SK-N-DZ (cell line): ENCODE measurements at regions not wholly inside any gene's neighbourhood (a gene's known extent, or its start where the extent isn't known, plus 50 kb on each side); places are given as distances from the start of the nearest gene placed in this dataset.
A peak's percentile ranks its signal among the peaks of the same experiment; 100 is the strongest.
"Not testable (repeated sequence)": the region's sequence is repeated elsewhere in the genome, so short reads cannot be mapped to it uniquely, and the experiment has no call there.

ENCODE experiments used
- DNase-seq: peaks from one replicate; pipeline ENCODE4 v3.0.0-alpha.2; 2015; ENCODE audit warnings: low spot score

- not testable (repeated sequence) for DNase-seq
Measured at GRCh38 chr5:57713535-57713934, 230.9 kb upstream of the ACTBL2 start.

- DNase-seq, result peak; percentile 85
Measured at GRCh38 chr5:57711946-57712345, 229.3 kb upstream of the ACTBL2 start.

DNA sequence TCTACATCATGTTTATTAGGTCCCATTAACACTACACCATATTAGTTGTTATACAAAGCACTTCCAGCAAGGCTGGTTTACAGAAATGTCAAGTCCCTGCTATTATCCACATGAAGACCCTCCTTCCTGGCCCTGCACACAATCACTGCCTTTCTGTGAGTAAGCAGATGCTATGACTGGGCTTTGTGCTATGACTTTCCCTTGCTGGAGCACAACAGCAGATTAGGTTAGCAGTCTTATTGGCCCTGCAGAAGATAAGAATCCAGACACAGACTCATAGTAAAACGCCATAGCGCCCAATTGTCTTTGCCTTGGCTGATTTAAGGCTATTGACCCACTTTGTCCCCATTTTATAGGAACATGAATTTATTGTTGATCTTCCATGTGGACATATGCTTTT is 228.9 kb upstream of the ACTBL2 start:
- peak; percentile 94 for DNase-seq

DNA sequence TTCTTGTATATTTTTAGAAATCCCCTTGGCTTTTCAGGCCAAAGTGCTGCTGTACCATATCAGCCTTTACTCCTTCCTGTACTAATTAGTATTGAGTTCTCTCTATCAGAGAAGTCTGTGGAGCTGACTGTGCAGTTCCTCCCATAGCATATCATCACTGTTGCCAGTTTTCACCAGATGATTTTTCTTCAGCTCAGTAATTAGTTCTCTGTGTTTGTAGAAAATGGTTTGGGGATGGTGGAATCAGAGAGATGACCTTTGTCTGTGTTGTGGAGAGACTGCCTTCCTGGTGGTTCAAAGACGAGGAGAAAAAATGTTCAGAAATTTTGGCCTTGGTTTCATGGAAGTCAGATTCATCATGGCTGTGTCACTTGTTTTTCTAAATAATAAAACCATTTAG is 227.5 kb upstream of the ACTBL2 start:
- no peak for DNase-seq

- no peak for DNase-seq
Measured at GRCh38 chr5:57705769-57706168, 223.2 kb upstream of the ACTBL2 start.

GRCh38 chr5:57703721-57704120 is 221.1 kb upstream of the ACTBL2 start:
- DNase-seq, result no peak

DNA sequence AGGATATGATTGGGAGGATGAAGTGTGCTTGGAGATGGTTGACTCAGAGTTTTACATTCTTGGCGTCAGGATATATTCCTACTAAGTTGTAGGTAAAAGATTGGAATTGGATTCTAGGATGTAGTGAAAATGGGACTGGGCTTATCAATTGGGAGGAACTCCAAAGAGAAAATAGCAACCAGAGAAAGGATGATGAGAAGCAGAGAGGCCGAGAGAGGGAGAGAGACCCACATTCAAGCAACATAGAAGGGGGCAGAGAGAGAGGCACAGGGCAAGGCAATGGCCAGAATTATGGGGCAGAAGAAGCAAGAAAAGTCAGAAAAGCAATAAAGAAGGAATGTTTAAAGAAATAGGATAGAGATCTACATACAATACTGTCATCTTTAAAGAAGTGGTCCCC is 217.9 kb upstream of the ACTBL2 start:
- DNase-seq, result no peak

DNA sequence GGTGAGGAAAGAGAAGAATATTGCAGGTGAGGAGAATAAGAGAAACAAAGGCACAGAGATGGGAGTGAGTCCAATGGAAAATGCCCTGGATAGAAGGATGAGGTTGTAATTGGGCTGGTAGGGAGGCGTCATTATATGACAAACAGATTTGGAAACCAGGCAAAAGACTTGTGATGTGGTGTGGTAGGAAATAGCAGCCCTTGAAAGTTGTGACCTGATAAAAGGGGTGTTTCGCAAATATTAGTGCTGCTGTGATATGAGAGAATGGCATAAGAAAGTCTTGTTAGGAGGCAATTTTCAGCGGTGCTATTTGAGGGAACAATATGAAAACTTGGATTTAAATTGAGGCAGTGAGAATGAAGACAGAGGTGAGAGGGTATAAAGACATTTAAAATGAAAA is 217.5 kb upstream of the ACTBL2 start:
- DNase-seq, result no peak

DNA sequence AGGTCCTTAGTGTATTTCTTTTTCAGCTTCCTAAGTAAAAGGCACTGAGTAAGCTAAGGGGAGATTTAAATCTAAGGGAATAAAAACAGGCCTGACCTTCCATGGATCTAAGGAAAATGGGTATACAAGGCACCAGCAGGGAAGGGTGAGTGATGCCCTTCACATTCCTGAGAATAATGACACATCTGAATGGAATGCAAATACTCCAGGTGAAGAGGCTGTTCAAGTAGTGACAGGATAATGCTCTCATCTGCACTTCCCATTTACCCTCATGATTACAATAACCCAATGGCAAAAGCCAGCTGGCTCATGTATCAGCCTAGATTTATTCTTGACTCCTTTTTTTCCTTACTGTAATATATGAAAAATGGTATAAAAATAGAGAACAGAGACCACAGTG is 216.2 kb upstream of the ACTBL2 start:
- no peak for DNase-seq

DNA sequence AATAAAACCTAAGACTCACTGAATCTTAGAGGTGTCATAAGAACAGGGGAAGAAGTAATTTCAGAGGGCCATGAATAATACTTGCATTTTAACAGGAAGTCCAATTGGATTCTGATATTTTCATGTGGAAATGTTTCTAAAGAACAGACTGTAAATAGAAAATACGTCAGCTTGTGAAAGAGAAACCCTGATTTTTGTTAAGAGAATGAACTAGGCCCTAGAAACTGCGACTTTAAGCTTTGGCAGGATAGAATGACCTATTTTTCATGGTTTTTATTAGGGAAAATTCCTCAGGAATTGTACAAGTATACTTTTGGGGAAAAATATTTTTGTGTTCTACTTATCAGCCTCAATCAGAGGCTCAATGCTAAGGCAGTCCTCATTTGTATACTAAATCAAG is 215.5 kb upstream of the ACTBL2 start:
- DNase-seq, result no peak

- DNase-seq, result no peak
Measured at GRCh38 chr5:57696825-57697570, 214.4 kb upstream of the ACTBL2 start.

- no peak for DNase-seq
Measured at GRCh38 chr5:57696389-57696769, 213.8 kb upstream of the ACTBL2 start.

DNA sequence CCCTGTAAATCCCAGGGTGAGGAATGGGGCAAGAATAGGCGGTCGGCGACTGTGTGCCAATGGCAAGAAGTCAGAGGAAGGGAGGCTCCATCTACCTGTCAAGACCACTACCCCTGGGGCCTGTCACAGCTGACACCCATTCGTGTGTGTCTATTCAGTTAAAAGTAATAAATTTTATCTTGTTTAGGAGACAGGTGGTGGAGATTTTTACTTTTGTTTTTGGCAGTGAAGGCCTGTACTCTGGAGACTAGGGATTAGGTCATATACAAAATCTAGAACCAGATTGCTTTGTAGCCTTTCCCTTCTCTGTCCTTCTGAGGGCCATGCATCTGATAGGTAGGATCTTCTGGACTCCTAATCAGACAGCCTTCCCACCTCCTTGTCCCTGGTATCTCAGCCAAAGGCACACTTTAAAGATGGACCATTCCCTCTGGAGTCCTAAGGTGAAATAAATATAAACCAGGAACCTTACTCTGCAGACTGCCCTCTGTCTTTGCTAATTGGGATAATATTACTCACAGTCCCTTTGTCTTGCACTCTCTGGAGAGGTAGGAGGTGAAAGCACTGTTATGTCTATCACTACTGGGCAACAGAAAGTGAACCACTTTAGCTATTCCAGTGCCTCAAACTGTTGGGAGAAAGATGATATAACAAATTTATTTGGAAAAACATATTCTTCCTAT is 213.2 kb upstream of the ACTBL2 start:
- DNase-seq, result no peak

DNA sequence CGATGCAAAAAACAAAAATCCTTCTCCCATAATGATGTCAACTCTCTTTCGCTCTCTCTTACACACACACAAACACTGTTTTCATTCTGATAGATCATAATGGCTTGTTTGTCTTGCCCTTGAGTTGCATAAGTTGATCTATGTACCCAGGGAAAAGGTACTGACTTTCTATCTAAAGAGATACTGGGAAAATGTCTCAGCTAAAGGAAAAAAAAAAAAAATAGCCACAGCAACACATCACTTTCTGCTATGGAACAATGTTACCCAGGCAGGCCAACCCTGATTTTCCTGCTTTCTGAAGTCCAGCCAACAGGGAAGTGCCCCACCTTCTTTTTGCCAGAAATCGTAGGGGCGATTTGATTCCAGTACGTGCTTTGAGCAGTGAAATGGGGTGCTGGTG is 212.6 kb upstream of the ACTBL2 start:
- DNase-seq, result no peak

GRCh38 chr5:57693488-57694305 is 211.1 kb upstream of the ACTBL2 start:
- no peak for DNase-seq

- no peak for DNase-seq
Measured at GRCh38 chr5:57692582-57693487, 210.2 kb upstream of the ACTBL2 start.

DNA sequence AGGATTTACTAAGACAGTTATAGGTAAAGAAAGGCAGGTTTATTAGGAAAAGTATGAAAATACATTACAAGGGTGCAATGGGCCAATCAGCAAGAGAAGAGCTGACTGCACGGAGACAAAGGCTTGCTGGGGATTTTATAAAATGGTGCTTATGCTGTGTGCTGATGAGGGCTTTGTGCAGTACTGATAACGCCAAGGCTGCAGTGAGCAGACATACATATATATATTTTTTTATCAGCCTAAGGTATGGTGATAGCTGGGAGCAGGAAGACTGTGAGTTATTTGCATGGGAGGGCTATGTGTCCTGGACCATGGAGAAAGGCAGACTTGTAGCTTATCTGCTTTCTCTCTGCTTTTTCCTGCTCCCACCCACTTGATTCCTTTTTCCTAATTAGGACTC is 208.1 kb upstream of the ACTBL2 start:
- DNase-seq, result no peak

DNA sequence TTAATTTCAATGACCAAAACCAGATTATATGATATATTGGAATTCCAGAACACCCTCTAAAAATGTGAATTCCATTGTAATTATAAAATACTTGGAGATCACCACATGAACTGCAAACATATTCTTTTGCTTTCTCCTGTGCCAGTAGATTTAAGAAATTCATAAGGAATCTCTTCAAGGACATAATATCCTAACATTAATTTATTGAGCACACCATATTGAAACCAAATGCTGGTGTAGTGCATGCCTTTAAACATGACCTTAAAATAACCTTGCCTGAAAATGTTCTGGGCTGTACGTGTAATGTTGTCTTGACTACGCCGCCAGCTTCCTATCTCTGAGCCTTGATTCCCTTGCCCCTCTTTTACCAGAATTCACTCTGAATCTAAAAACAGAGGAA is 205.0 kb upstream of the ACTBL2 start:
- no peak for DNase-seq

DNA sequence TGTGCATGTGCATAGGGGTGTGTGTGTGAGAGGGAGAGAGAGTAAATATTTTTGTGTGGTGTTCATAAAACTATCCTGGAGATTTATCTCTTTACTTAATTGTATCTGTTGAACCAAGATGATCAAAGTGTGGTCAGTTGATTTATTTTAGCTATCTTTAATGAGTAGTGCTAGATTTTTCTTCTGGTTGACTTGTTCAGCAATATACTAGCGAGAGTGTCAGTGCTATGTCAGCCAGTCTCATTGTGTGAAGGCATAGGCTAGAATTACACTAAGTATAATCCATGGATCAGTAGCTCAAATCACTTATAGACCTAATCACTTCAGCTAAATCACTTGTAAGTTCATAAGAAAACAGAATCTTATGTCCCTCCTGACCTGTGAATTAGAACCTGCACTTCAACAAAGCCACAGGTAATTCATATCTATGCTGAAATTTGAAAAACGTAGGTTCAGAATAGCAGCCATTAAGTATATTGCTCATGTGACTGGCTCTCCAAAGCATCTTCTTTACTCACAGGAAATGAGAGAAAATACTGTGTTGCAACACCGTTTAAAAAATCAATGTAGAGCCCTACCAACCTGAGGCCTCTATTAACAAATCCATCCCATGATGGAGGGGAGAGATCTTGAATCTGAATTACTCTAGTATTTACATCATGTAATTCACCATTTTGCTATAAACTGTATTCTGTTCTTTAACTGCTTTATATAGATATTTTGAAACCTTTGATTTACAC is 203.1 kb upstream of the ACTBL2 start:
- no peak for DNase-seq

GRCh38 chr5:57684299-57684702 is 201.7 kb upstream of the ACTBL2 start:
- DNase-seq, result peak; percentile 12
